Naive thymus-derived CD4-positive, alpha-beta T cell (primary cell): ENCODE measurements at regions not wholly inside any gene's neighbourhood (a gene's known extent, or its start where the extent isn't known, plus 50 kb on each side); places are given as distances from the start of the nearest gene placed in this dataset.
"Not testable (repeated sequence)": the region's sequence is repeated elsewhere in the genome, so short reads cannot be mapped to it uniquely, and the experiment has no call there.

Source experiments
- ATAC-seq: fragments of 150-1000 bp; cut with Tn5 transposase; 2 replicates; pipeline ENCODE4 v1.10.0; 2021; ENCODE audit warnings: mild to moderate bottlenecking, moderate library complexity
- CTCF ChIA-PET: fragments of 350-600 bp; sonication (Branson Sonifier 250); formaldehyde crosslinking; loops from one replicate; lab custom pipeline; 2021; ENCODE audit warnings: antibody characterized with exemption; lab: Charles Lee
- POLR2A ChIA-PET: fragments of 350-600 bp; sonication (Branson Sonifier 250); formaldehyde crosslinking; loops from one replicate; lab custom pipeline; 2021; ENCODE audit warnings: antibody characterized with exemption, inconsistent platforms; lab: Charles Lee
- DNase-seq, 9 donors: peaks; one replicate each; pipeline versions ENCODE4 v3.0.0 to v3.0.0-alpha.2; 2020 to 2022; ENCODE audit warnings: mixed read lengths in 1 of 9
- H3K27ac ChIP-seq: one replicate; pipeline ENCODE4 v1.7.0; 2013; ENCODE audit warnings: mild to moderate bottlenecking, low read depth, low read length, moderate library complexity
- H3K27me3 ChIP-seq, 2 donors: one replicate each; pipeline ENCODE4 v1.7.0; 2013; ENCODE audit warnings: low read length in 2 of 2, mild to moderate bottlenecking in 2 of 2, moderate library complexity in 2 of 2; ENCODE audit not compliant: control insufficient read depth in 2 of 2, insufficient read depth in 2 of 2
- H3K36me3 ChIP-seq, 3 experiments: 1 replicate in 2 of 3; 2 replicates in 1 of 3; pipeline ENCODE4 v1.7.0; 2013; ENCODE audit warnings: low read length in 3 of 3, mild to moderate bottlenecking in 3 of 3, moderate library complexity in 1 of 3; ENCODE audit not compliant: insufficient read depth in 3 of 3, control insufficient read depth in 2 of 3
- H3K4me1 ChIP-seq, 2 donors: one replicate each; pipeline ENCODE4 v1.7.0; 2013; ENCODE audit warnings: low read length in 2 of 2, mild to moderate bottlenecking in 2 of 2, moderate library complexity in 1 of 2; ENCODE audit not compliant: control insufficient read depth in 2 of 2, insufficient read depth in 2 of 2
- H3K4me3 ChIP-seq: 2 replicates; pipeline ENCODE4 v1.7.0; 2013; ENCODE audit warnings: mild to moderate bottlenecking, low read length
- H3K9me3 ChIP-seq, 3 experiments: 1 replicate in 2 of 3; 2 replicates in 1 of 3; pipeline ENCODE4 v1.7.0; 2013; ENCODE audit warnings: low read length in 3 of 3; ENCODE audit not compliant: control insufficient read depth in 2 of 3
- H3K27ac Mint-ChIP-seq, 9 donors: one replicate each; pipeline ENCODE4 v1.8.0; 2020 to 2022; ENCODE audit warnings: mixed read lengths in 9 of 9, mild to moderate bottlenecking in 8 of 9, moderate library complexity in 5 of 9, inconsistent platforms in 2 of 9
- H3K27me3 Mint-ChIP-seq, 5 donors: one replicate each; pipeline ENCODE4 v1.8.0; 2021 to 2022; ENCODE audit warnings: mixed read lengths in 5 of 5, mild to moderate bottlenecking in 1 of 5
- H3K36me3 Mint-ChIP-seq, 5 donors: one replicate each; pipeline ENCODE4 v1.8.0; 2020 to 2022; ENCODE audit warnings: mixed read lengths in 5 of 5, mild to moderate bottlenecking in 3 of 5, inconsistent platforms in 1 of 5
- H3K4me1 Mint-ChIP-seq, 7 donors: one replicate each; pipeline ENCODE4 v1.8.0; 2020 to 2022; ENCODE audit warnings: mixed read lengths in 7 of 7, mild to moderate bottlenecking in 3 of 7, inconsistent platforms in 1 of 7
- H3K4me3 Mint-ChIP-seq, 10 donors: one replicate each; pipeline ENCODE4 v1.8.0; 2020 to 2022; ENCODE audit warnings: mild to moderate bottlenecking in 10 of 10, mixed read lengths in 10 of 10, moderate library complexity in 6 of 10, inconsistent platforms in 2 of 10
- H3K9me3 Mint-ChIP-seq, 11 donors: one replicate each; pipeline ENCODE4 v1.8.0; 2020 to 2022; ENCODE audit warnings: mixed read lengths in 11 of 11, mild to moderate bottlenecking in 4 of 11, inconsistent platforms in 1 of 11, moderate library complexity in 1 of 11
- intact Hi-C, 2 donors: fragments of 100-400 bp; cut with micrococcal nuclease; formaldehyde crosslinking; loops; one replicate each; pipeline ENCODE4 v1.15.1; 2023

DNA sequence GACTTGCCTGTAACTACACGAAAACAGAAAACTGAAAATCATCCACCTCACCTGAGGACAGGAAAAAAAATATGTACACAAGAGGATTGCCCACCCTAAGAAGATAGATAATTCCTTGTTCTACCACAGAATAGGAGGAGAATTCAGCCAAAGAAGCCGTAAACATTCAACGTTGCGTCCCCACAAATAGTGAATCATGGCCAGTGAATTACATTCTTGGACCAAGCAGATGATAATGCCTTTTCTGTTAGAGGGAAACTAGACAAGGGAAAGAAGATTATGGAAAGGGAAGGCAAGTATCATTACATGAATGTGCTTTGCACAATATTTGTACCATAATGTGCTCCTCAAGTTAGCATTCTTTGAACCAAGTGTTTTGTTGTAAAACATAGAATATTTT lies 95.5 kb upstream of the C1QTNF7 start:
- no peaks in the 10 kb centered on the region for H3K9me3 ChIP-seq
- no peaks in the 10 kb centered on the region for H3K27me3 ChIP-seq
- no peak overlapping the region for H3K4me3 ChIP-seq
- intact Hi-C loops: no loop called here
- H3K9me3 Mint-ChIP-seq: peaks cover 0 to 16% (median 0%) of the 10 kb centered on the region in 11 donors
- no peaks in the 10 kb centered on the region for H3K36me3 ChIP-seq
- no peaks in the 10 kb centered on the region for H3K4me1 ChIP-seq
- peaks cover 0 to 2% (median 0%) of the 10 kb centered on the region in 5 donors for H3K27me3 Mint-ChIP-seq
- no peak for DNase-seq
- ATAC-seq: no peak
- H3K4me1 Mint-ChIP-seq: peaks cover 0 to 2% (median 0%) of the 10 kb centered on the region in 7 donors
- no peak overlapping the region for H3K4me3 Mint-ChIP-seq
- no peak overlapping the region for H3K27ac ChIP-seq
- ChIA-PET CTCF (no interaction called here), POLR2A (no interaction called here)
- H3K36me3 Mint-ChIP-seq: peaks cover 0 to 4% (median 0%) of the 10 kb centered on the region in 5 donors
- no peak overlapping the region for H3K27ac Mint-ChIP-seq

DNA sequence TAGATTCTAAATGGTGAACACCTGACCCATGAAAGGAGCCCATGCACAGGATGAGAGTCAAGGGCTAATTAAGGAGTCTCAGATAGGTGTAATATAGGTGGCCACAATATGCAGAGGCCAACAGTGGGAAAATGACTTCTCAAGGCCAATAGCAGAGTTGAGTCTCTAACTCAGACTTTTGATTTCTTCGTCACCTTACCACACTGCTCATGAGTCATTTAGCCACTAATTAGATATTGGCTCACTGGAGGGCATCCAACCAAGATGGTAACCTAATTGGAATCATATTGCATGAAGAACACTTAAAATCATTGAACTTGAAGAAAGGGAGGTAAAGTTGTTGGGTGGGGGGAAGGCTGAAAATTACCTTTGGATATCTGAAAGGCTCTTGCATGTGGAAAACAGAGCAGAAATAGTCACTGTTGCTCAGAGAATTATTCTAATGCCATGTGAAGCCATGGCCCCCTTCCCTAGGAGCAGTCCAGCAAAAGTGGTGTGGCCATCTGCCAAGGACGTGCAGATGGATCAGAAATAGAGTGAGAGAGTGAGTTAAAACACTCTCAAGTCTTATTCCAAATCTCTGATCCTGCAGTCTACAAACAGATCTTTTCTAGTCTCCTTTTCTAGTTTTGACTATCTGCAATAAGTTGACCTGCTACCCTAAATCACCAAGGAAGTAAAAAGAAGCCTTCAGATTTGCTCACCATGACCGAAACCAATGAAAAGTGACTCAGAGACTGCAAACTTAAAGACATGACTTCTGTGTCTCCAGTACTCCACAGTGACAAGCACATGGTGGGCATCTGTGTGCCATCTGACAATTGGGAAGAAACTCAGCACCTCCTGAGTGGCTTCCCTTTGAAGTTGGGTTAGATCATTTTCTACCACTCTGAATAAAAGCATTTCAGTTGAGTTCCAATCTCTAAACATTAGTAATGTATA lies 93.9 kb upstream of the C1QTNF7 start:
- no peak overlapping the region for H3K27ac Mint-ChIP-seq
- Histone ChIP-seq H3K36me3 (no peaks in the 10 kb centered on the region), H3K27me3 (no peaks in the 10 kb centered on the region), H3K4me1 (no peaks in the 10 kb centered on the region), H3K27ac (no peak overlapping the region), H3K9me3 (no peaks in the 10 kb centered on the region), H3K4me3 (no peak overlapping the region)
- peaks cover 0 to 4% (median 0%) of the 10 kb centered on the region in 5 donors for H3K36me3 Mint-ChIP-seq
- peaks cover 0 to 2% (median 0%) of the 10 kb centered on the region in 7 donors for H3K4me1 Mint-ChIP-seq
- DNase-seq: no peak
- intact Hi-C loops: no loop called here
- peaks cover 0 to 2% (median 0%) of the 10 kb centered on the region in 5 donors for H3K27me3 Mint-ChIP-seq
- POLR2A ChIA-PET: no interaction called here
- CTCF ChIA-PET: no interaction called here
- H3K4me3 Mint-ChIP-seq: no peak overlapping the region
- no peak for ATAC-seq
- peaks cover 0 to 17% (median 0%) of the 10 kb centered on the region in 11 donors for H3K9me3 Mint-ChIP-seq

DNA sequence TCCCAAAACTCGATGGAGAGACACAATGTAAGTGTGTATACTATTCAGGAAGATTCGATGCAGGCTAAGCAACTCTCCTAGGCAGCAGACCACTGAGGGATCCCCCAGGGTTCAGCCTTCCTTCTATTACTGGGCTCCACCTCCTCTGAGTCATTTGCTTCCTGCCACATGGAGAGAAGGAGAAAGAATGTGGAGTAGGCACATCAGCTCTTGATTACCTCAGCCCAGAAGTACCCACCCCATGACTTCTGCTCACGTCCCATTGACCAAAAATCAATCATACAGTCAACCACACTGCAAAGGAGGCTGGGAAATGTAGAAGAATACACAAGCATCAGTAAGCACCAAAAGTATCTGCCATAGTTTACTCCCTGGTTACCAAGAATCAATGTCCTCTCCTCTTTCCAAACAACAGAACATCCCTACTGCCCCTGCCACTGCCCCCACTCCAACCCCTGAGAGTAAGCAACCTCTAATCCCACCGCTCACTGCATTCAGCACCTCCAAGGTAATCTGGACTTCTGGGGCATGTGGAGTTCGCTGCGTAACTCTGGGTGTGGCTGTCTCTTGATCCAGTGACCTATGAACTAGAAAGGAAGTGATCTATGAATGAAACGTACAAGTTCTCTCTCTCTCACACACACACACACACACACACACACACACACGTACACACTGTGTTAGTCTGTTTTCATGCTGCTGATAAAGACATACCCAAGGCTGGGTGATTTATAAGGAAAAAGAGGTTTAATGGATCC lies 91.2 kb upstream of the C1QTNF7 start:
- intact Hi-C loops: no loop called here
- H3K4me1 ChIP-seq: no peaks in the 10 kb centered on the region
- Mint-ChIP-seq H3K4me3 (no peak overlapping the region), H3K27ac (no peak overlapping the region), H3K27me3 (peaks cover 0 to 6% (median 0%) of the 10 kb centered on the region in 5 donors), H3K36me3 (peaks cover 0 to 4% (median 0%) of the 10 kb centered on the region in 5 donors), H3K9me3 (peaks cover 0 to 15% (median 0%) of the 10 kb centered on the region in 11 donors), H3K4me1 (peaks cover 0 to 2% (median 0%) of the 10 kb centered on the region in 7 donors)
- ChIA-PET POLR2A (no interaction called here), CTCF (no interaction called here)
- ATAC-seq (no peak), DNase-seq (no peak)
- H3K27me3 ChIP-seq: no peaks in the 10 kb centered on the region
- H3K4me3 ChIP-seq: no peak overlapping the region
- H3K27ac ChIP-seq: no peak overlapping the region
- H3K9me3 ChIP-seq: no peaks in the 10 kb centered on the region
- H3K36me3 ChIP-seq: no peaks in the 10 kb centered on the region

GRCh38 chr4:15337168-15337657 lies 90.6 kb upstream of the C1QTNF7 start:
- H3K27me3 Mint-ChIP-seq, H3K27me3 ChIP-seq, DNase-seq, H3K9me3 ChIP-seq, H3K36me3 ChIP-seq, H3K27ac Mint-ChIP-seq, POLR2A ChIA-PET, H3K9me3 Mint-ChIP-seq, H3K27ac ChIP-seq, intact Hi-C loops, H3K4me3 ChIP-seq, H3K36me3 Mint-ChIP-seq, ATAC-seq, H3K4me3 Mint-ChIP-seq, H3K4me1 ChIP-seq, H3K4me1 Mint-ChIP-seq, CTCF ChIA-PET: not testable (repeated sequence)

DNA sequence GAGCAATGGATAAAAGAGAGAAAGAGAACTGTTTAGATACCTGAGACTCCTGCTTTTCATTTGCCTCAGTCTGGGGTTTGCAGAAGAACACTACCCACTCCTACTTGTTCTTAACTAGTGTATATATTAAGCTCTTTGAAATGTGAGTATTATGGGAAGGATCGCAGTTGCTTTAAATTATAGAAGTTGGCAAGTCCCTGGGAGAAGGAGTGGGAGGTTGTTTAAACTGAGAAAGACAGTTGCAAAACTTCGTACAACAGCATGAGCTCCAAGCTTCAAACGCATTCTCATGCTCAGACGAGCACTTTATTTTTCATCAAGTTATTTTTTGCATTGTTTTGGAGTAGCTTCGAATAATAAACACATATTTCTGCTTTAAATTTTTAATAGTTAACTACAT lies 88.1 kb upstream of the C1QTNF7 start:
- intact Hi-C loops: no loop called here
- H3K9me3 ChIP-seq: no peaks in the 10 kb centered on the region
- H3K4me1 ChIP-seq: no peaks in the 10 kb centered on the region
- H3K4me3 ChIP-seq: no peak overlapping the region
- peaks cover 0 to 7% (median 0%) of the 10 kb centered on the region in 11 donors for H3K9me3 Mint-ChIP-seq
- peaks cover 0 to 2% (median 0%) of the 10 kb centered on the region in 7 donors for H3K4me1 Mint-ChIP-seq
- H3K27me3 Mint-ChIP-seq: peaks cover 0 to 6% (median 0%) of the 10 kb centered on the region in 5 donors
- ChIA-PET POLR2A (no interaction called here), CTCF (no interaction called here)
- H3K36me3 Mint-ChIP-seq: peaks cover 0 to 4% (median 0%) of the 10 kb centered on the region in 5 donors
- DNase-seq: no peak
- no peak overlapping the region for H3K4me3 Mint-ChIP-seq
- no peak overlapping the region for H3K27ac ChIP-seq
- no peak overlapping the region for H3K27ac Mint-ChIP-seq
- H3K36me3 ChIP-seq: no peaks in the 10 kb centered on the region
- H3K27me3 ChIP-seq: no peaks in the 10 kb centered on the region
- no peak for ATAC-seq

- DNase-seq: no peak
- Histone ChIP-seq H3K4me3 (no peak overlapping the region), H3K27ac (no peak overlapping the region), H3K27me3 (no peaks in the 10 kb centered on the region), H3K4me1 (no peaks in the 10 kb centered on the region), H3K9me3 (no peaks in the 10 kb centered on the region), H3K36me3 (no peaks in the 10 kb centered on the region)
- POLR2A ChIA-PET: no interaction called here
- intact Hi-C loops: no loop called here
- Mint-ChIP-seq H3K27me3 (peaks cover 0 to 6% (median 0%) of the 10 kb centered on the region in 5 donors), H3K4me1 (peaks cover 0 to 2% (median 0%) of the 10 kb centered on the region in 7 donors), H3K9me3 (peaks cover 0 to 7% (median 0%) of the 10 kb centered on the region in 11 donors), H3K27ac (no peak overlapping the region), H3K4me3 (no peak overlapping the region), H3K36me3 (peaks cover 0 to 4% (median 0%) of the 10 kb centered on the region in 5 donors)
- no peak for ATAC-seq
- CTCF ChIA-PET: no interaction called here
Measured at GRCh38 chr4:15340332-15340731, 87.5 kb upstream of the C1QTNF7 start.
